IPS-NIHi7 (cell line): ENCODE measurements at regions not wholly inside any gene's neighbourhood (a gene's known extent, or its start where the extent isn't known, plus 50 kb on each side); places are given as distances from the start of the nearest gene placed in this dataset.

ENCODE experiments used
- DNase-seq: peaks from one replicate; pipeline ENCODE4 v3.0.0; 2012; ENCODE audit warnings: mixed read lengths; ENCODE audit errors: extremely low spot score

GRCh38 chr5:3542769-3543168 is 52.9 kb upstream of the IRX1 start:
- DNase-seq = no peak

GRCh38 chr5:3542158-3542557 is 53.5 kb upstream of the IRX1 start:
- no peak for DNase-seq

GRCh38 chr5:3538886-3539285 is 56.7 kb upstream of the IRX1 start:
- no peak for DNase-seq

- no peak for DNase-seq
These were observed 57.7 kb upstream of the IRX1 start for GRCh38 chr5:3537942-3538341.

- DNase-seq = no peak
These were observed 60.0 kb upstream of the IRX1 start for GRCh38 chr5:3535414-3536211.

- DNase-seq = no peak
These were observed 60.6 kb upstream of the IRX1 start for GRCh38 chr5:3534997-3535396.

GRCh38 chr5:3531320-3531986 is 64.2 kb upstream of the IRX1 start:
- peak; percentile 72 for DNase-seq

- no peak for DNase-seq
These were observed 65.4 kb upstream of the IRX1 start for GRCh38 chr5:3530251-3530650.

GRCh38 chr5:3526551-3527185 is 69.0 kb upstream of the IRX1 start:
- no peak for DNase-seq

GRCh38 chr5:3522491-3522890 is 73.1 kb upstream of the IRX1 start:
- no peak for DNase-seq

- DNase-seq = no peak
These were observed 77.1 kb upstream of the IRX1 start for GRCh38 chr5:3518576-3518975.

- no peak for DNase-seq
These were observed 77.6 kb upstream of the IRX1 start for GRCh38 chr5:3518051-3518450.

- DNase-seq = no peak
These were observed 78.3 kb upstream of the IRX1 start for GRCh38 chr5:3517348-3517747.

GRCh38 chr5:3512361-3513095 is 83.1 kb upstream of the IRX1 start:
- no peak for DNase-seq

- DNase-seq = no peak
These were observed 83.7 kb upstream of the IRX1 start for GRCh38 chr5:3511934-3512333.

- DNase-seq = no peak
These were observed 84.1 kb upstream of the IRX1 start for GRCh38 chr5:3511519-3511918.

GRCh38 chr5:3510642-3511417 is 84.8 kb upstream of the IRX1 start:
- no peak for DNase-seq

- no peak for DNase-seq
These were observed 86.3 kb upstream of the IRX1 start for GRCh38 chr5:3509290-3509689.

- no peak for DNase-seq
These were observed 87.2 kb upstream of the IRX1 start for GRCh38 chr5:3508395-3508794.

- DNase-seq = no peak
These were observed 104.6 kb upstream of the IRX1 start for GRCh38 chr5:3490957-3491507.

GRCh38 chr5:3489239-3489843 is 106.3 kb upstream of the IRX1 start:
- no peak for DNase-seq
